ENCODE measurements at regions not wholly inside any gene's neighbourhood (a gene's known extent, or its start where the extent isn't known, plus 50 kb on each side); places are given as distances from the start of the nearest gene placed in this dataset.

GRCh38 chr2:41610501-41611190 lies 437.2 kb upstream of the PKDCC start:
- TF ChIP-seq EZH2 (IDR thresholded peaks at IDR 0.05; ENCODE audit: borderline replicate concordance, low read depth, low read length, poor library complexity, severe bottlenecking): no peak
- BruUV-seq (replicated peaks): no TSS peak
- Histone ChIP-seq H3K9me3 (ENCODE audit: low read depth, low read length, poor library complexity, severe bottlenecking) (no peaks in the 10 kb centered on the region), H3K4me3 (ENCODE audit: low read depth, low read length, poor library complexity, severe bottlenecking) (no peak overlapping the region), H3K27me3 (replicated peaks; ENCODE audit: insufficient read depth, low read depth, low read length, poor library complexity) (peaks cover 4% of the 10 kb centered on the region), H3K27ac (ENCODE audit: low read depth, low read length, poor library complexity, severe bottlenecking) (no peak overlapping the region), H3K4me1 (ENCODE audit: insufficient read depth, low read length, poor library complexity, severe bottlenecking) (no peaks in the 10 kb centered on the region), H3K36me3 (ENCODE audit: insufficient read depth, low read length, poor library complexity, severe bottlenecking) (no peaks in the 10 kb centered on the region)
- CTCF ChIA-PET: no interaction called here
- no peak for DNase-seq (ENCODE audit: low spot score)
- intact Hi-C loops (cut with micrococcal nuclease; ENCODE audit: unreplicated experiment): no loop called here
- POLR2A ChIA-PET (ENCODE audit: low non-redundant PET): no interaction called here

- BruUV-seq (replicated peaks): no TSS peak
These were observed 429.1 kb upstream of the PKDCC start for GRCh38 chr2:41618754-41619153.

GRCh38 chr2:41621095-41621494 lies 426.7 kb upstream of the PKDCC start:
- Histone ChIP-seq H3K27ac (ENCODE audit: low read depth, low read length, poor library complexity, severe bottlenecking) (no peak overlapping the region), H3K27me3 (replicated peaks; ENCODE audit: insufficient read depth, low read depth, low read length, poor library complexity) (peaks cover 71% of the 10 kb centered on the region), H3K9me3 (ENCODE audit: low read depth, low read length, poor library complexity, severe bottlenecking) (no peaks in the 10 kb centered on the region), H3K4me1 (ENCODE audit: insufficient read depth, low read length, poor library complexity, severe bottlenecking) (no peaks in the 10 kb centered on the region), H3K4me3 (ENCODE audit: low read depth, low read length, poor library complexity, severe bottlenecking) (no peak overlapping the region), H3K36me3 (ENCODE audit: insufficient read depth, low read length, poor library complexity, severe bottlenecking) (no peaks in the 10 kb centered on the region)
- no peak for DNase-seq (ENCODE audit: low spot score)
- TF ChIP-seq EZH2 (IDR thresholded peaks at IDR 0.05; ENCODE audit: borderline replicate concordance, low read depth, low read length, poor library complexity, severe bottlenecking): no peak
- no peak for TF ChIP-seq CTCF (conservative IDR thresholded peaks at IDR 0.05; ENCODE audit: low read depth, low read length)
- BruUV-seq (replicated peaks): no TSS peak
- ChIA-PET POLR2A (ENCODE audit: low non-redundant PET) (no interaction called here), CTCF (no interaction called here)
- intact Hi-C loops (cut with micrococcal nuclease; ENCODE audit: unreplicated experiment): no loop called here

More at GRCh38 chr2:41618754-41619153, 429.1 kb upstream of the PKDCC start:
- ChIA-PET POLR2A (ENCODE audit: low non-redundant PET) (no interaction called here), CTCF (no interaction called here)
- H3K27me3 ChIP-seq (replicated peaks; ENCODE audit: insufficient read depth, low read depth, low read length, poor library complexity): peaks cover 66% of the 10 kb centered on the region
- no peak overlapping the region for H3K4me3 ChIP-seq (ENCODE audit: low read depth, low read length, poor library complexity, severe bottlenecking)
- intact Hi-C loops (cut with micrococcal nuclease; ENCODE audit: unreplicated experiment): no loop called here
- TF ChIP-seq EZH2 (IDR thresholded peaks at IDR 0.05; ENCODE audit: borderline replicate concordance, low read depth, low read length, poor library complexity, severe bottlenecking): no peak
- TF ChIP-seq CTCF (conservative IDR thresholded peaks at IDR 0.05; ENCODE audit: low read depth, low read length): no peak
- no peak overlapping the region for H3K27ac ChIP-seq (ENCODE audit: low read depth, low read length, poor library complexity, severe bottlenecking)
- H3K9me3 ChIP-seq (ENCODE audit: low read depth, low read length, poor library complexity, severe bottlenecking): no peaks in the 10 kb centered on the region
- H3K4me1 ChIP-seq (ENCODE audit: insufficient read depth, low read length, poor library complexity, severe bottlenecking): no peaks in the 10 kb centered on the region
- no peak for DNase-seq (ENCODE audit: low spot score)
- no peaks in the 10 kb centered on the region for H3K36me3 ChIP-seq (ENCODE audit: insufficient read depth, low read length, poor library complexity, severe bottlenecking)

GRCh38 chr2:41621563-41621962 lies 426.3 kb upstream of the PKDCC start:
- Histone ChIP-seq H3K36me3 (ENCODE audit: insufficient read depth, low read length, poor library complexity, severe bottlenecking) (no peaks in the 10 kb centered on the region), H3K27me3 (replicated peaks; ENCODE audit: insufficient read depth, low read depth, low read length, poor library complexity) (peaks cover 71% of the 10 kb centered on the region), H3K4me3 (ENCODE audit: low read depth, low read length, poor library complexity, severe bottlenecking) (no peak overlapping the region), H3K4me1 (ENCODE audit: insufficient read depth, low read length, poor library complexity, severe bottlenecking) (no peaks in the 10 kb centered on the region), H3K27ac (ENCODE audit: low read depth, low read length, poor library complexity, severe bottlenecking) (no peak overlapping the region), H3K9me3 (ENCODE audit: low read depth, low read length, poor library complexity, severe bottlenecking) (no peaks in the 10 kb centered on the region)
- intact Hi-C loops (cut with micrococcal nuclease; ENCODE audit: unreplicated experiment): no loop called here
- ChIA-PET CTCF (no interaction called here), POLR2A (ENCODE audit: low non-redundant PET) (no interaction called here)
- BruUV-seq (replicated peaks): no TSS peak
- DNase-seq (ENCODE audit: low spot score): no peak
- TF ChIP-seq CTCF (conservative IDR thresholded peaks at IDR 0.05; ENCODE audit: low read depth, low read length) (no peak), EZH2 (IDR thresholded peaks at IDR 0.05; ENCODE audit: borderline replicate concordance, low read depth, low read length, poor library complexity, severe bottlenecking) (no peak)

Measured in A673 (cell line).